ENCODE measurements at regions not wholly inside any gene's neighbourhood (a gene's known extent, or its start where the extent isn't known, plus 50 kb on each side); places are given as distances from the start of the nearest gene placed in this dataset.

GRCh38 chr3:139285691-139286090, 58.1 kb upstream of the MRPS22 start:
- H3K9ac ChIP-seq = no peak overlapping the region
- no peak overlapping the region for H3K4me2 ChIP-seq
- H3K27me3 ChIP-seq = no peaks in the 10 kb centered on the region
- H3K27me3 Mint-ChIP-seq (ENCODE audit: insufficient read depth, low read depth) = peaks cover 10% of the 10 kb centered on the region
- H3K36me3 ChIP-seq = no peaks in the 10 kb centered on the region
- TF ChIP-seq, protein P1, sequence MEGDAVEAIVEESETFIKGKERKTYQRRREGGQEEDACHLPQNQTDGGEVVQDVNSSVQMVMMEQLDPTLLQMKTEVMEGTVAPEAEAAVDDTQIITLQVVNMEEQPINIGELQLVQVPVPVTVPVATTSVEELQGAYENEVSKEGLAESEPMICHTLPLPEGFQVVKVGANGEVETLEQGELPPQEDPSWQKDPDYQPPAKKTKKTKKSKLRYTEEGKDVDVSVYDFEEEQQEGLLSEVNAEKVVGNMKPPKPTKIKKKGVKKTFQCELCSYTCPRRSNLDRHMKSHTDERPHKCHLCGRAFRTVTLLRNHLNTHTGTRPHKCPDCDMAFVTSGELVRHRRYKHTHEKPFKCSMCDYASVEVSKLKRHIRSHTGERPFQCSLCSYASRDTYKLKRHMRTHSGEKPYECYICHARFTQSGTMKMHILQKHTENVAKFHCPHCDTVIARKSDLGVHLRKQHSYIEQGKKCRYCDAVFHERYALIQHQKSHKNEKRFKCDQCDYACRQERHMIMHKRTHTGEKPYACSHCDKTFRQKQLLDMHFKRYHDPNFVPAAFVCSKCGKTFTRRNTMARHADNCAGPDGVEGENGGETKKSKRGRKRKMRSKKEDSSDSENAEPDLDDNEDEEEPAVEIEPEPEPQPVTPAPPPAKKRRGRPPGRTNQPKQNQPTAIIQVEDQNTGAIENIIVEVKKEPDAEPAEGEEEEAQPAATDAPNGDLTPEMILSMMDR (IDR thresholded peaks at IDR 0.05) = no peak
- no peak for TF ChIP-seq EZH2 (IDR thresholded peaks at IDR 0.05)
- no peak for TF ChIP-seq EZH2phosphoT487 (IDR thresholded peaks at IDR 0.05)
- H3K4me3 ChIP-seq = no peak overlapping the region
- no peaks in the 10 kb centered on the region for H4K20me1 ChIP-seq (ENCODE audit: low read depth)
- H3K9me3 ChIP-seq (ENCODE audit: low read depth) = no peaks in the 10 kb centered on the region
- no peak overlapping the region for H3K4me3 Mint-ChIP-seq
- peaks cover 17% of the 10 kb centered on the region for H3K4me1 Mint-ChIP-seq
- no peaks in the 10 kb centered on the region for H3K9me3 Mint-ChIP-seq
- no peak for DNase-seq (ENCODE audit: low spot score)
- H3K36me3 Mint-ChIP-seq = no peaks in the 10 kb centered on the region
- no peaks in the 10 kb centered on the region for H3F3A ChIP-seq (ENCODE audit: low read depth)
- no peak overlapping the region for H3K27ac Mint-ChIP-seq
- no peak overlapping the region for H2AFZ ChIP-seq (replicated peaks)
- no peaks in the 10 kb centered on the region for H3K79me2 ChIP-seq (ENCODE audit: low read depth)
- H3K27ac ChIP-seq = no peak overlapping the region
- no peaks in the 10 kb centered on the region for H3K4me1 ChIP-seq

DNA sequence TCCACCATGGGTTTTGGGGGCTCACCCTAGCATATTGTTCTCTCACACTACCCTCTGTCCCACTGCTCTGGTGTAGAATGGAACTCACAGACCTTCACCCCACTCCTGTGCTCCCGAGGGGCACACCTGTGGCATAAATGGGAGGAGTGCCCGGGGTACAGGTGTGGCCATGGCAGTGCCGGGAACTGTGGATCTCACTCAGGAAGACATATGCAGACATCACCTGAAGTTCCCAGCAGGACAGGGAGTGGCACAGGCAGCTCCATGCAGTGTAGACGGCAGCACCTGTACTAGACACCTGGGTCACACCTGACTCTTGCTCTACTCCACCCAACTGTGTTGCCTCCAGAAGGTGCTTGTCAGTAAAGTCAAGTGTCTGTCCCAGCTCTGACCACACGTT, 57.6 kb upstream of the MRPS22 start:
- no peak overlapping the region for H3K27ac Mint-ChIP-seq
- no peak overlapping the region for H3K27ac ChIP-seq
- no peaks in the 10 kb centered on the region for H3K36me3 Mint-ChIP-seq

GRCh38 chr3:139286825-139287224, 57.0 kb upstream of the MRPS22 start:
- DNase-seq (ENCODE audit: low spot score) = no peak
- Mint-ChIP-seq H3K9me3 (no peaks in the 10 kb centered on the region), H3K27me3 (ENCODE audit: insufficient read depth, low read depth) (peaks cover 10% of the 10 kb centered on the region), H3K4me3 (no peak overlapping the region), H3K4me1 (peaks cover 14% of the 10 kb centered on the region), H3K27ac (no peak overlapping the region), H3K36me3 (no peaks in the 10 kb centered on the region)
- no peaks in the 10 kb centered on the region for H3K9me3 ChIP-seq (ENCODE audit: low read depth)
- no peaks in the 10 kb centered on the region for H3K27me3 ChIP-seq
- no peak overlapping the region for H3K27ac ChIP-seq
- no peaks in the 10 kb centered on the region for H4K20me1 ChIP-seq (ENCODE audit: low read depth)
- H3F3A ChIP-seq (ENCODE audit: low read depth) = no peaks in the 10 kb centered on the region
- no peak overlapping the region for H3K4me3 ChIP-seq
- H3K9ac ChIP-seq = no peak overlapping the region
- TF ChIP-seq EZH2phosphoT487 (IDR thresholded peaks at IDR 0.05) (no peak), EZH2 (IDR thresholded peaks at IDR 0.05) (no peak)
- TF ChIP-seq, protein P1 (IDR thresholded peaks at IDR 0.05) = no peak
- H3K79me2 ChIP-seq (ENCODE audit: low read depth) = no peaks in the 10 kb centered on the region
- H3K4me1 ChIP-seq = no peaks in the 10 kb centered on the region
- no peak overlapping the region for H3K4me2 ChIP-seq
- no peaks in the 10 kb centered on the region for H3K36me3 ChIP-seq
- H2AFZ ChIP-seq (replicated peaks) = no peak overlapping the region

More for the DNA sequence above, 57.6 kb upstream of the MRPS22 start:
- Histone ChIP-seq H3K4me3 (no peak overlapping the region), H3K9ac (no peak overlapping the region), H3K27me3 (no peaks in the 10 kb centered on the region), H3K4me1 (no peaks in the 10 kb centered on the region), H3K36me3 (no peaks in the 10 kb centered on the region), H4K20me1 (ENCODE audit: low read depth) (no peaks in the 10 kb centered on the region), H3K9me3 (ENCODE audit: low read depth) (no peaks in the 10 kb centered on the region), H3K79me2 (ENCODE audit: low read depth) (no peaks in the 10 kb centered on the region), H3K4me2 (no peak overlapping the region), H3F3A (ENCODE audit: low read depth) (no peaks in the 10 kb centered on the region), H2AFZ (replicated peaks) (no peak overlapping the region)
- Mint-ChIP-seq H3K9me3 (no peaks in the 10 kb centered on the region), H3K4me3 (no peak overlapping the region), H3K27me3 (ENCODE audit: insufficient read depth, low read depth) (peaks cover 10% of the 10 kb centered on the region), H3K4me1 (peaks cover 17% of the 10 kb centered on the region)
- TF ChIP-seq EZH2 (IDR thresholded peaks at IDR 0.05) (no peak), EZH2phosphoT487 (IDR thresholded peaks at IDR 0.05) (no peak)
- TF ChIP-seq, protein P1 (IDR thresholded peaks at IDR 0.05) = no peak
- no peak for DNase-seq (ENCODE audit: low spot score)

All from neural progenitor cell (in vitro differentiated cells).